Coronary artery (tissue), 2 donors: ENCODE measurements at regions not wholly inside any gene's neighbourhood (a gene's known extent, or its start where the extent isn't known, plus 50 kb on each side); places are given as distances from the start of the nearest gene placed in this dataset.
"Not testable (repeated sequence)": the region's sequence is repeated elsewhere in the genome, so short reads cannot be mapped to it uniquely, and the experiment has no call there.

ENCODE experiments used
- DNase-seq: peaks from one replicate; pipeline ENCODE4 v3.0.0-alpha.2; 2017; ENCODE audit warnings: low spot score
- H3K27ac ChIP-seq, 2 donors: fragments of 200-600 bp; sonication (generic); one replicate each; pipeline ENCODE4 v1.5.1; 2016 to 2019
- H3K4me3 ChIP-seq: fragments of 200-600 bp; sonication (generic); 2 replicates; pipeline ENCODE4 v1.5.1; 2016; ENCODE audit warnings: mild to moderate bottlenecking, moderate library complexity
- CTCF ChIP-seq: fragments of 200-600 bp; sonication (generic); IDR thresholded peaks from one replicate; pipeline ENCODE4 v1.5.1; 2019; ENCODE audit warnings: antibody characterized with exemption

GRCh38 chr17:77618731-77619130 lies 339.8 kb upstream of the TNRC6C start:
- Histone ChIP-seq H3K27ac (no peak overlapping the region), H3K4me3 (no peak overlapping the region)
- no peak for DNase-seq
- no peak for TF ChIP-seq CTCF

- H3K27ac ChIP-seq, result no peak overlapping the region
- no peak for DNase-seq
- TF ChIP-seq CTCF, result no peak
Observed at GRCh38 chr17:77619326-77619725, 339.2 kb upstream of the TNRC6C start.

GRCh38 chr17:77619851-77620250 lies 338.7 kb upstream of the TNRC6C start:
- H3K27ac ChIP-seq, result peak overlapping the region in 1 of 2 donors; percentile 4
- no peak for DNase-seq

More at GRCh38 chr17:77619326-77619725, 339.2 kb upstream of the TNRC6C start:
- H3K4me3 ChIP-seq, result no peak overlapping the region

GRCh38 chr17:77620282-77620681 lies 338.2 kb upstream of the TNRC6C start:
- H3K27ac ChIP-seq, result peak overlapping the region in 1 of 2 donors; percentile 4
- no peak overlapping the region for H3K4me3 ChIP-seq
- TF ChIP-seq CTCF, result no peak
- DNase-seq, result no peak

More at GRCh38 chr17:77619851-77620250, 338.7 kb upstream of the TNRC6C start:
- H3K4me3 ChIP-seq, result no peak overlapping the region
- no peak for TF ChIP-seq CTCF

- H3K4me3 ChIP-seq, DNase-seq, H3K27ac ChIP-seq: not testable (repeated sequence)
Observed at GRCh38 chr17:77622084-77622483, 336.4 kb upstream of the TNRC6C start.

GRCh38 chr17:77622647-77623046 lies 335.9 kb upstream of the TNRC6C start:
- no peak overlapping the region for H3K4me3 ChIP-seq
- DNase-seq, result no peak
- no peak overlapping the region for H3K27ac ChIP-seq
- TF ChIP-seq CTCF, result no peak

GRCh38 chr17:77623321-77623720 lies 335.2 kb upstream of the TNRC6C start:
- not testable (repeated sequence) for DNase-seq, H3K27ac ChIP-seq

GRCh38 chr17:77628035-77628434 lies 330.5 kb upstream of the TNRC6C start:
- no peak for TF ChIP-seq CTCF
- no peak overlapping the region for H3K4me3 ChIP-seq
- H3K27ac ChIP-seq, result no peak overlapping the region
- DNase-seq, result no peak

More at GRCh38 chr17:77623321-77623720, 335.2 kb upstream of the TNRC6C start:
- H3K4me3 ChIP-seq, result not testable (repeated sequence)

- not testable (repeated sequence) for DNase-seq, H3K27ac ChIP-seq, H3K4me3 ChIP-seq
Observed at GRCh38 chr17:77629284-77629683, 329.2 kb upstream of the TNRC6C start.
